Astrocyte (in vitro differentiated cells and primary cell): ENCODE measurements at regions not wholly inside any gene's neighbourhood (a gene's known extent, or its start where the extent isn't known, plus 50 kb on each side); places are given as distances from the start of the nearest gene placed in this dataset.
A peak's percentile ranks its signal among the peaks of the same experiment; 100 is the strongest.

Source experiments
- DNase-seq: peaks from one replicate; pipeline ENCODE4 v3.0.0-alpha.2; 2010; ENCODE audit warnings: low read depth
- FAIRE-seq: peaks from 2 replicates; lab custom pipeline; 2011; peaks lifted over from hg19 to GRCh38; lab: Jason Lieb, UNC
- H2AFZ ChIP-seq: 2 replicates; pipeline ENCODE4 v1.6.0; 2012; ENCODE audit warnings: low read depth, low read length, inconsistent platforms
- H3K27ac ChIP-seq: 2 replicates; pipeline ENCODE4 v1.5.1; 2011; ENCODE audit warnings: low read depth, low read length, inconsistent platforms
- H3K27me3 ChIP-seq: 2 replicates; pipeline ENCODE4 v1.6.0; 2011; ENCODE audit warnings: low read length, inconsistent platforms; ENCODE audit not compliant: insufficient read depth
- H3K36me3 ChIP-seq: 2 replicates; pipeline ENCODE4 v1.5.1; 2011; ENCODE audit warnings: low read length, inconsistent platforms; ENCODE audit not compliant: insufficient read depth
- H3K4me1 ChIP-seq: 2 replicates; pipeline ENCODE4 v1.5.1; 2011; ENCODE audit warnings: low read length, inconsistent platforms; ENCODE audit not compliant: insufficient read depth
- H3K4me2 ChIP-seq: 2 replicates; pipeline ENCODE4 v1.6.0; 2012; ENCODE audit warnings: low read length, inconsistent platforms
- H3K4me3 ChIP-seq: 2 replicates; pipeline ENCODE4 v1.5.1; 2011; ENCODE audit warnings: low read depth, mild to moderate bottlenecking, low read length, inconsistent platforms; ENCODE audit not compliant: insufficient read depth
- H3K79me2 ChIP-seq: 2 replicates; pipeline ENCODE4 v1.6.0; 2012; ENCODE audit warnings: mild to moderate bottlenecking, low read length, inconsistent platforms; ENCODE audit not compliant: insufficient read depth
- H3K9ac ChIP-seq: 2 replicates; pipeline ENCODE4 v1.6.0; 2012; ENCODE audit warnings: mild to moderate bottlenecking, low read length, inconsistent platforms
- H3K9me3 ChIP-seq: 2 replicates; pipeline ENCODE4 v1.5.1; 2012; ENCODE audit warnings: low read depth, mild to moderate bottlenecking, low read length, inconsistent platforms; ENCODE audit not compliant: insufficient read depth
- H4K20me1 ChIP-seq: 2 replicates; pipeline ENCODE4 v1.6.0; 2012; ENCODE audit warnings: low read length, inconsistent platforms; ENCODE audit not compliant: insufficient read depth
- H3K27ac Mint-ChIP-seq: one replicate; pipeline ENCODE4 v1.8.0; 2021; ENCODE audit warnings: mild to moderate bottlenecking, mixed read lengths; ENCODE audit not compliant: unreplicated experiment
- H3K27me3 Mint-ChIP-seq: one replicate; pipeline ENCODE4 v1.8.0; 2021; ENCODE audit warnings: low read depth, mixed read lengths; ENCODE audit not compliant: unreplicated experiment
- H3K36me3 Mint-ChIP-seq: one replicate; pipeline ENCODE4 v1.8.0; 2021; ENCODE audit warnings: low read depth, mixed read lengths; ENCODE audit not compliant: unreplicated experiment
- H3K4me1 Mint-ChIP-seq: one replicate; pipeline ENCODE4 v1.8.0; 2021; ENCODE audit warnings: low read depth, mixed read lengths; ENCODE audit not compliant: unreplicated experiment
- H3K4me3 Mint-ChIP-seq: one replicate; pipeline ENCODE4 v1.8.0; 2021; ENCODE audit warnings: mild to moderate bottlenecking, moderate library complexity, mixed read lengths; ENCODE audit not compliant: unreplicated experiment
- H3K9me3 Mint-ChIP-seq: one replicate; pipeline ENCODE4 v1.8.0; 2021; ENCODE audit warnings: mild to moderate bottlenecking, mixed read lengths; ENCODE audit not compliant: unreplicated experiment
- EZH2 ChIP-seq: IDR thresholded peaks from 2 replicates; pipeline ENCODE4 v1.6.1; 2012; ENCODE audit warnings: mild to moderate bottlenecking, low read length, inconsistent platforms; ENCODE audit not compliant: insufficient read depth
- TF ChIP-seq, protein P1 (sequence below): IDR thresholded peaks from 2 replicates; pipeline ENCODE4 v1.5.1; 2011; ENCODE audit warnings: low read depth, mild to moderate bottlenecking, inconsistent platforms, low read length, moderate library complexity; ENCODE audit not compliant: insufficient read depth

DNA sequence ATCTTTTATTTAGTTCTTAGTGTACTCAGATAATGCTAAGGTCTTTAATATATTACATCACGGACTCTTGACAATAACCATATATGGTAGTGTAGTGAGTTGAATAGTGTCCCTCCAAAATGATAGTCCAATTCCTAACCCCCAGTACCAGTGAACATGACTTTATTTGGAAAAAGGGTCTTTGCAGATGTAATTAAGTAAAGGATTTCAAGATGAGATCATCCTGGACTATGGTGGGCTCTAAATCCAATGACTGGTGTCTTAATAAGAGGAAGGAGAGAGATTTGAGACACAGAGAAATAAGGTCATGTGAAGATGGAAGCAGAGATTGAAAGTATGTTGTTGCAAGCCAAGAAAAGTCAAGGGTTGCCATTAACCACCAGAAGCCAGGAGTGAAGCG is 236.5 kb upstream of the DIPK2B start:
- Histone ChIP-seq H2AFZ (no peak overlapping the region), H3K9ac (no peak overlapping the region), H4K20me1 (no peaks in the 10 kb centered on the region), H3K4me2 (no peak overlapping the region), H3K9me3 (no peaks in the 10 kb centered on the region), H3K27me3 (no peaks in the 10 kb centered on the region), H3K4me3 (no peak overlapping the region), H3K4me1 (peaks cover 4% of the 10 kb centered on the region), H3K27ac (no peak overlapping the region), H3K36me3 (no peaks in the 10 kb centered on the region), H3K79me2 (no peaks in the 10 kb centered on the region)
- Mint-ChIP-seq H3K27ac (no peak overlapping the region), H3K36me3 (no peaks in the 10 kb centered on the region), H3K27me3 (no peaks in the 10 kb centered on the region), H3K4me3 (no peak overlapping the region), H3K4me1 (peaks cover 17% of the 10 kb centered on the region), H3K9me3 (no peaks in the 10 kb centered on the region)
- TF ChIP-seq, protein P1, sequence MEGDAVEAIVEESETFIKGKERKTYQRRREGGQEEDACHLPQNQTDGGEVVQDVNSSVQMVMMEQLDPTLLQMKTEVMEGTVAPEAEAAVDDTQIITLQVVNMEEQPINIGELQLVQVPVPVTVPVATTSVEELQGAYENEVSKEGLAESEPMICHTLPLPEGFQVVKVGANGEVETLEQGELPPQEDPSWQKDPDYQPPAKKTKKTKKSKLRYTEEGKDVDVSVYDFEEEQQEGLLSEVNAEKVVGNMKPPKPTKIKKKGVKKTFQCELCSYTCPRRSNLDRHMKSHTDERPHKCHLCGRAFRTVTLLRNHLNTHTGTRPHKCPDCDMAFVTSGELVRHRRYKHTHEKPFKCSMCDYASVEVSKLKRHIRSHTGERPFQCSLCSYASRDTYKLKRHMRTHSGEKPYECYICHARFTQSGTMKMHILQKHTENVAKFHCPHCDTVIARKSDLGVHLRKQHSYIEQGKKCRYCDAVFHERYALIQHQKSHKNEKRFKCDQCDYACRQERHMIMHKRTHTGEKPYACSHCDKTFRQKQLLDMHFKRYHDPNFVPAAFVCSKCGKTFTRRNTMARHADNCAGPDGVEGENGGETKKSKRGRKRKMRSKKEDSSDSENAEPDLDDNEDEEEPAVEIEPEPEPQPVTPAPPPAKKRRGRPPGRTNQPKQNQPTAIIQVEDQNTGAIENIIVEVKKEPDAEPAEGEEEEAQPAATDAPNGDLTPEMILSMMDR = no peak
- no peak for TF ChIP-seq EZH2
- DNase-seq (no peak), FAIRE-seq (peak; percentile 89)

DNA sequence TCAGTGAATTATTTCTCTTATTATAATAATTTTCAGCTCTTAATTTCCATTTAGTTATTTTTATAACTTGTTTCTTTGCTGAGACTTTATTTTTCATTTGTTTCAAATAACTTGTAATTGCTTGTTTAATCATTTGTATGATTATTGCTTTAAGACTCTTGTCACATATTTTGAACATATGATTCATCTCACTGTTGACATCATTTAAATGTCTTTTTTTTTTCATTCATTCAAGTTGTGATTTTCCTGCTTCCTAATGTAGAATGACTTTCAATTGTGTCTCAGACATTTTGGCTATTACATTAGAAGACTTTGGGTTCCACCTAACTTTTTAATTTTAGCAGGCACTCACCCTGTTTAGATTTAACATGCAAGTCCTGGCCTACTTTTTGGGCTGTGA is 234.8 kb upstream of the DIPK2B start:
- Mint-ChIP-seq H3K36me3 (no peaks in the 10 kb centered on the region), H3K9me3 (no peaks in the 10 kb centered on the region), H3K4me1 (peaks cover 17% of the 10 kb centered on the region), H3K27ac (no peak overlapping the region), H3K4me3 (peak overlapping the region; percentile 57), H3K27me3 (no peaks in the 10 kb centered on the region)
- no peak overlapping the region for H3K27ac ChIP-seq
- H4K20me1 ChIP-seq = no peaks in the 10 kb centered on the region
- FAIRE-seq (peak; percentile 100), DNase-seq (no peak)
- no peaks in the 10 kb centered on the region for H3K36me3 ChIP-seq
- no peak overlapping the region for H3K4me3 ChIP-seq
- TF ChIP-seq, protein P1 = no peak
- no peak for TF ChIP-seq EZH2
- H3K9ac ChIP-seq = no peak overlapping the region
- H3K4me1 ChIP-seq = peaks cover 4% of the 10 kb centered on the region
- H3K79me2 ChIP-seq = no peaks in the 10 kb centered on the region
- H3K4me2 ChIP-seq = no peak overlapping the region
- no peak overlapping the region for H2AFZ ChIP-seq
- H3K27me3 ChIP-seq = no peaks in the 10 kb centered on the region
- H3K9me3 ChIP-seq = no peaks in the 10 kb centered on the region

DNA sequence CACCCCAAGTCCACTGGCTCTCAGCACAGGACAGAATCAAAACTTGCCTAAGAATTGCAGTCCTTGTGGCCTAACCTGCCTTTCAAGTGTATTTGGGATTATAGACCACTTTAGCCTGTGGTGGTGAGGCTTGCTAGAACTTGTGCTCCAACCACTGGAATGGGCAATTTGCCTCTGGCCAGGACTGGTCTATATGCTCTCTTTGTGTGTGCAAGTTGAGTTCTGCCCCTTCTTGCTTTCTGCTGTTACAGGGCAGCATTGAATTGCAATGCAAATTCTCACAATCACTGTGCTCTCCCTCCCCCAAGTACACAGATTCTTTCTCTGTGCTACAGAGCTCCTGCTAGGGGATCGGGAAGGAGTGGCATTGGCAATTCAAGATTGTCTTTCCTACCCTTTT is 233.6 kb upstream of the DIPK2B start:
- peak overlapping the region; percentile 78 for H3K4me3 Mint-ChIP-seq
- H3K27ac ChIP-seq = no peak overlapping the region
- DNase-seq (no peak), FAIRE-seq (no peak)
- H3K27ac Mint-ChIP-seq = no peak overlapping the region
- no peak overlapping the region for H2AFZ ChIP-seq
- no peaks in the 10 kb centered on the region for H4K20me1 ChIP-seq
- no peaks in the 10 kb centered on the region for H3K79me2 ChIP-seq
- no peak overlapping the region for H3K9ac ChIP-seq
- no peaks in the 10 kb centered on the region for H3K9me3 ChIP-seq
- no peaks in the 10 kb centered on the region for H3K36me3 Mint-ChIP-seq
- H3K36me3 ChIP-seq = no peaks in the 10 kb centered on the region
- H3K27me3 ChIP-seq = no peaks in the 10 kb centered on the region
- no peaks in the 10 kb centered on the region for H3K9me3 Mint-ChIP-seq
- H3K4me3 ChIP-seq = no peak overlapping the region
- peaks cover 17% of the 10 kb centered on the region for H3K4me1 Mint-ChIP-seq
- H3K4me1 ChIP-seq = peaks cover 4% of the 10 kb centered on the region
- H3K4me2 ChIP-seq = no peak overlapping the region
- no peaks in the 10 kb centered on the region for H3K27me3 Mint-ChIP-seq
- TF ChIP-seq, protein P1 = no peak
